Cerebellar cortex (tissue), 1 donor: ENCODE measurements at regions not wholly inside any gene's neighbourhood (a gene's known extent, or its start where the extent isn't known, plus 50 kb on each side); places are given as distances from the start of the nearest gene placed in this dataset.
"Not testable (repeated sequence)": the region's sequence is repeated elsewhere in the genome, so short reads cannot be mapped to it uniquely, and the experiment has no call there.

Experiments used
- DNase-seq: peaks from one replicate; pipeline ENCODE4 v3.0.0-alpha.2; 2015; ENCODE audit warnings: low spot score

DNA sequence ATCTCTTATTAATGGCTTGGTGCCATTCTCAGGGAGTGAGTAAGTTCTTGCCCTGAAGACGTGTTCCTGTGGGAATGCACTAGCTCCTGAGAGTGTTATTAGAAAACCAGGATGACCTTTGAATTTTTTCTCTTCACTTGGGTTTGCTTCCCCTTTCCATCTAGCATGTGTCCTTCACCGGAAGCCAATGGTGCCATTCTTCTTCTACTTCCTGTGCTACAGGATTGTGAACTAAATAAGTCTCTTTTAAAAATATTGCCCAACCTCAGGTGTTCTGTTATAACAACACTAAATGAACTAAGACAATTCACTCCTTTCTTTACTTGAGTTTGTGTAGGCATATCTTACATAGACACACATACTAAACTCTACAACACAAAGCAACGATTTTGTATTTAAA, 447.0 kb downstream of the SOX11 start:
- no peak for DNase-seq

DNA sequence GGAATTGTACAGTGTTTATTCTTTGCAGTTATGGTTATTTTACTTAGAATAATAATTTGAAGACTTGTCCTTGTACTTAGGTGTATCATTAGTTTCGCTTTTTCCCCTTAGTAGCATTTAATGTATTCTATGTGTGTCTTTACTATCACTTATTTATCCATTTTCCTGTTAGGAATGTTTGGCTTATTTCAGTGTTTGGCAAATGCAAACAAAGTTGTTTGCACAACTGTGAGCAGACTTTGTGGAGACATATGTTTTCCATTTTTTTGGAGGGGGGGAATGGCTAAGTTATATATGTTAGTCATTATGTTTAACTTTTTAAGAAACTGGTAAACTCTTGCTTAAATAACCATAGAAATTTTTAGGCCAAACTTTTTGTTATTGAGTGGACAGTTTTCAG, 447.7 kb downstream of the SOX11 start:
- DNase-seq: no peak

DNA sequence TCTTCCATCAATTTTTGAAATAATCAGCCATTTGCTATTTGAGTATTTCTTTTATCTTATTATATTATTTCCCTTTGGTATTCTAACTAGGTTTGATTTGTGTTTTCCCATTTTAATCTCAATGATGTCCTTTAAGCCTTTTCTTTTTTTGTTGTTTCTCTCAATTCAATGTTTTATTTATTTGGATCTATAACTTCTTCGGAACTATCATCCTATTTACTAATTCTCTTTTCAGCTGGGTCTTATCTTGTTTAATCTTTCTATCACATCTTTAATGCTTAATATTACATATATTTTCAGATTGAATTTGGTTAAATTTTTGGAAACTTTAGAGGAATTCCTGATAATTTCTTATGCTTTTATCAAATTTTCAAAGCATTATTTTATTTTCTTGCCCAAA, 448.3 kb downstream of the SOX11 start:
- no peak for DNase-seq

DNA sequence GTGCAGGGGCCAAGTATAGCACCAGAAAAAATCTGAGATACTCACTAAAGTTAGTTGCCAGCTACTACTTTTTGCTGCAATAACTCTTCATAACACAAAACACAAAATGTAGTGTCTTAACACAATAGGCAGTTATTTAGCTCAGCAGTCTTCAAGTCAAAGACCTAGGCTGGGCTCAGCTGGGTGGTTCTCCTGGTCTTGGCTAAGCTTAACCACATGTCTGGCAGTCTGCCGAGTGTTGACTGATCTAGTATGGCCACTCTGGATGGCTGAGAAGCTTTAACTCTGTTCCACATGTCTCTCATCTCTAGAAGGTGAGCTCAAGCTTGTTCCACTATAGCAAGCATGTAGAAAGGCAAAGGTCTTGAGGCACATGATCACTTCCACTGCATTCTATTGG, 451.6 kb downstream of the SOX11 start:
- DNase-seq: no peak

DNA sequence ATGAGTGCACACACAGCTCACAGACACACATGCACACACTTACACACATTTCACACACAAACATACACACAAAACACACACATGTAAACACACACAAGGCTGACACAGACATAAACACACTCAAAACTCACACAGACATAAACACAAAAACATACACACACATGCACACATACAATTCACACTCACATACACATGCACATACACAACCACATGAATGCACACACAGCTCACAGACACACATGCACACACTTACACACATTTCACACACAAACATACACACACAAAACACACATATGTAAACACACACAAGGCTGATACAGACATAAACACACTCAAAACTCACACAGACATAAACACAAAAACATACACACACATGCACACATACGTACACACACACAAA, 455.0 kb downstream of the SOX11 start:
- DNase-seq: not testable (repeated sequence)

DNA sequence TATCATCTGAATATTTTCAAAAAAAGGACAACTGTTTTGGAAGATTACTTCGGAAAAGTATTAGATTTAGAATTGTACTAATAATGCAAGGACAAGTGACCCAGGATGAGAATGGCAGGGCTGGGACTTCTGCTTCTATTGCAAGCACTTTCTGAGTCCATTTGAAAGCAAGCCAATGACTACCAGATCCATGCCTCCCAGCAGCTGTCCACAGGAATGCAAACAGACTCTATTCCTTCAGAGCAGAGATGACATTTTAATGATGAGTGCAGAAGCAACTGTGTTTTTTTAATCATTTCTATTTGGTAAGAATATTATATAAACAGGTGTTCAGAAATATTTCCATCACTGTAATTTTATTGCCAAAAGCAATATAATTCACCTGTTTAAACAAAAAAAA, 456.7 kb downstream of the SOX11 start:
- no peak for DNase-seq

DNA sequence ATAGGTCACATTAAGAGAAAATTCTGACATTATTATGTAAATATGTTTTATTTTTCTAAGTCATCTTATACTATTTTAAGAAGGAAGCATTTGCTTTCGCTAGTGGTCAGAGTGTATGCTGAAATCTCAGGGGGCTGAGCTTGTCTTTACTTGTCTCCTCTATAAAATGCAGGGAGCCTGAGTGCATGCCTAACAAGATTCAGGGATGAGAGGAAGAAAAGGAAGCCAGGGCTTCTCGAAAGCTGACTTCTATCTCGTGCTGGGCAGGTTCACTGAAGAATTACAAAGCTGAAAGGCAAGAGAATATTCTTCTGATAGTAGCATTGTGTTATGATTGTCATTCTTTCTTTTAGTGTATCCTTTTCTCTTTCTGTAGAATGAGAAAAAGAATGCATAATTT, 467.4 kb downstream of the SOX11 start:
- no peak for DNase-seq

DNA sequence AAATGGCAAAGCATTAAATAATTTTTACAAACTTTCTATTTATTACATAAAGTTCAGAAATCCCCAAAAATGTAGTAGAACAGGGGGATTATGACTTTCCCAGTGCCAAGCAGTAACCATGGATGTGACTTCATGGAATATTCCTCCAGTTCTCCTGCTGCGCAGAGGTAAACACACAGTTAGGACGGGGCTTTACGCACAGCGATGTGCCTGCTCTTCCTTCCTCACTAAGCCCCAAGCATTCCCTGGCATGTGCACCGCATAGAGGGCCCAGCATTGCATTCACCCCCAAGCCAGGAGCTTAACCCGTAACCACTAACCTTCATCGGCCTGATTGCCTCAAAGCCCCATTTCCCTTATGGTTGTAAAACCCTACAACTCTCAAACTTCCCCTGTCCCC, 471.7 kb downstream of the SOX11 start:
- no peak for DNase-seq

DNA sequence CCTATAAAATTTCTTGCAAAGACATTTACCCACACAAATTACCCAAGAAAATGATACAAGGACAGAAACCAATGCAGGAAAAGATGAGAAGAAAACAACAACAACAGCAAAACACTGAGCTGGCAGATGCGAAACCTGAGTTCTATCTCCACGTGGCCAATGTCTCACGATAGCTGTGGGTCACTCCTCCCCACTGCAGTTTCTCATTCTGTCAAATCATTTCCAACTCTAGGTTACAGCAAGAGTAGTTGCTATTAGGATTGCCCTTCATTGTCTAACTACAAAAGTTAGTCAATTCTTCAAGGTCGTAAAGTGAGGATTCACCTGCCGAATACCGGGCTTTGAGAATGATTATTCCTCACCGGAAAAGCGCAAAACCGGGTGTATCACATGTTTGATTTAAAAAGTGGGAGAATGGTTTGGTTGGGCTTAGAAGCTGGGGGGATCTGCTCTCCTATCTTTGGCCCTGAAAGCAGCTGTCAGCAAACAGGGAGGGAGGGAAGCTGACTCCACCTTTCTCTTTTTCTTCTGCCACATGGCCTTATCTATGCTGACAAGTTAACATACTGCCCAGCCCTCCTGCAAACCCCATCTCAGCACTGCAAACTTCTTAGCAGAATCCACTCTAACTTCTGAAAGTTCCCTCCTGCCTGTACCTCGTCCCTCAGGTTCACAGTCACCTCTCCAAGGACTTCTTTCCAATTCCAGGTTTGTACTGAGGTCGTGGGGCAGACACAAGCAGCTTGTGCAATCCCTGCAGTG, 473.0 kb downstream of the SOX11 start:
- no peak for DNase-seq

DNA sequence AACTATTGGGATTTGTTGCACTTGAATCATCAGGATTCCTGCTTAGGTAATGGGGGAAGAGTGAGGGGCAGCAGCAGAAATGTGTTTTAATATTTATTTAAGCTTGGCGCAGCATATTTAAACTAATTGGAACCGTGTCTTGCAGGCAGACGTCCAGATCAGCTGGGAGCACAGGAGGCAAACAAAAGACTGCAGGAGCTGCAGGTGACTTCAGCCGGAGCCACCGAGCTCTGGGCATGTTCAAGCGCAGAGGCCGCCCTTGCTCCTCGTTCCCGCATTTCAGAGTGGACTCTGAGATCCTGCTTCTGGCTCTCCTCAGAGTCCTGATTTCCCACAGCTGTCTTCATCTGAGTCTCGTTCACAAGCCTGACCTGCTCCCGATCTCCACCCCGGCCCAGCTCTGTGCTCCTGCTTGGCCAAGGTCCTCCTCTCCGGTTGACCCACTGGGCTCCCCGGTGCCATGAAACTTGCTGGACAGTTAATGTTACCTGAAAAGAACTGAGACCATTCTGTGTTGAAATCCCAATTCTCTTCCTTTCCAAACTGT, 475.5 kb downstream of the SOX11 start:
- DNase-seq: no peak

DNA sequence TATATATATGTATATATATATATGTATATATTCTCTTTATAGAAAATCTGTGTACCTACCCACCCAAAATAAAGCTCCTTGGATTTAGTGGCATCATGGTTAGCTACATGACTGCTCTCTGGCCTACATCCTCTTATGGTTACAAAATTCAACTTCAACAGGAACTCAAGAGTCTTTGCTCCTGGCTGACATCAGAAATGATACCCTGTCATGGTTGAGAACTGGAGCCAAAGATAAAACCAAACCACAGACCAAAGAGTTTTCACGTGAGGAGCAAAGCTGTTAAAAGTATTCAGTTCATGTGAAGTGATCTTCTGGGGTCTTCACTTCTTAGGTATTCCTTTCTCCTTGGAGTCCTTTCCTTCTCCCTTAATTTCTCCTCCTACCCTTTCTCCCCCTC, 476.3 kb downstream of the SOX11 start:
- no peak for DNase-seq

DNA sequence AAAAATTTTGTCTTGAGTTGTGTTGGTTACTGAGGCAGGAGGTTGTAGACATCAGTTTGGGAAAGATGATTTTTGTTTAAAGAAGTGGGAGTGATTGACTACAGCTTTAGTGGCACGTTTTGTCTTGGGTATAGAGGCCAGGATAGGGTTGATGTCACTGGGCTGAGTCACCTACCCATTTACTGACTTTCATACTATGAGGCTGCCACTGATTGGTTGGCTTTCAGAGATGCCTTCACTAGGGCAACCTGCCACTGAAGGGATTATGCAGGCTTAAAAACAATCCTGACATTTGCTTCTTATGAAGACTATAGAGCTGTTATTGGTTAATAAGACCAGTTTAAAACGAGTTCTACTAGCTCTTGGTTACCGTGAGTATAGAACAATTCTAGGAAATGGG, 479.1 kb downstream of the SOX11 start:
- DNase-seq: no peak

DNA sequence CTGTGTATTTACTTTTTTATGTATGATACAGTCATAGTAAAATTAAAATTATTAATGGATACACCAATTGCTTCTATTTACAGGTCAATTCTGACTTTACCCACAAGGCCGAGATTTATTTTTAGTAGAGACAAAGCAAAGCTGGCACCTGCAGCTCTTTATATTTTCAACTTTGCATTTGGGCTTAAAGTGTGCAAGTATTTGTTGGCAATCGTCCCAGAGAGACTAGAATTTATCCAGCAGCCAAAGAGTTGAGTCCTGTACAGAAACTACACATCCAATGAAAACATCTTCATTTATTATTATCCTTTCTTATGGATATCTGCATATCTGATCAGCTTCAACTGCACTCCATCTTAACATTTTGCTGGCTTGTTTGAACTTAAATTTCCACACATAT, 485.6 kb downstream of the SOX11 start:
- DNase-seq: no peak

DNA sequence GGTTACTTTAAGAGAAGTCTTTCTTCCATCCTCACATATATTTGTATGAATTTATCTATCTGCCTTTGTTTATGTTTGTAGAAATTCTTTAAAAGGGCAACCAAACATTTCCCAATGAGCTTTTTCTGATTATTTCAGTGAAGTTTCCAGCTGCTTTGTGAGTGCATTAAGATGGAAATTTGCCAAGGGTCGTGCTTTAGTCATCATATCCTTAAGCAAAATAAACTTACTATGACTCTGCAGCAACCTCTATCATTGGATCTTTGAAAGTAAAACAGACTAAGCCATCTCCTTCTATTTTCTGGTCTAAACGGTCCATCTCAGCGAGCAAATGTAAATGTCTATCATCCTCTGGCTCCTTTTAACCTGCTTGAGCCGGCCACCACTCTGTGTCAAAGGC, 489.3 kb downstream of the SOX11 start:
- DNase-seq: no peak

DNA sequence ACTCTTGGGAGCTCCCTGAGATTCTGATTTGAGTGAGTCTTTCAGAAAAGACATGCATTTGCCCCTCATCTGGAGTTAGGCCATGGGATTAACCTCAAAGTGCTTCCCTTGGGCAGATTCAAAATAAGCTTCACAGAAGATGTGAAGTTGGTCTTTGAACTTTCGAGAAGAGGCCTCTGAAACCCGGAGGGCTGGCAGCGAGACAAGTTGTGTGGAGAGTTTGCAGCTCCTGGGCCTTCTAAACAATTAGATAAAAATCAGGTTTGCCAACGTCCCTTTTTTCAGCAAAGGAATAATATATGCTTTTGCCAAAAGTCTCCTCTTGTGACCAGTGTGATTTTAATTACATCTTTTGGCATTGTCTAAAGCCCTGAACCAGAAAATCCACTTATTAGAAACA, 489.7 kb downstream of the SOX11 start:
- DNase-seq: no peak

DNA sequence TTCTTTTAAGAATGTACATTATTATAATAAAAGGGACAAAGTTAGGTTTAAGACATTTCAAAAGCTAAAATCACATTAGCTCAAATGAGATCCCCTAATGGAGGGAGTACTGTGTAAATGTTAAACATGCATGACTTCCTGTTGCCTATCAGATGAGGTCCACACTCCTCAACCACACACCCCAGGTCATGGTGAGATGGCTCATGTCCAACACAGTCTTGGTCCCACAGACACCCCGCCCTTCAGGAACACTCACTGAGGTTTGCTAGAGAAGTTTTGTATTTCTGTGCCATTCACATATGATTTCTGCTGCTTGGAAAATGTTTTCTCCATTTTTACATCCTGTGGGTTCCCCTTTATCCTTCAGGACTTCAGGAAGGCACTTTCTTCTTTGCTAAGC, 491.0 kb downstream of the SOX11 start:
- no peak for DNase-seq

DNA sequence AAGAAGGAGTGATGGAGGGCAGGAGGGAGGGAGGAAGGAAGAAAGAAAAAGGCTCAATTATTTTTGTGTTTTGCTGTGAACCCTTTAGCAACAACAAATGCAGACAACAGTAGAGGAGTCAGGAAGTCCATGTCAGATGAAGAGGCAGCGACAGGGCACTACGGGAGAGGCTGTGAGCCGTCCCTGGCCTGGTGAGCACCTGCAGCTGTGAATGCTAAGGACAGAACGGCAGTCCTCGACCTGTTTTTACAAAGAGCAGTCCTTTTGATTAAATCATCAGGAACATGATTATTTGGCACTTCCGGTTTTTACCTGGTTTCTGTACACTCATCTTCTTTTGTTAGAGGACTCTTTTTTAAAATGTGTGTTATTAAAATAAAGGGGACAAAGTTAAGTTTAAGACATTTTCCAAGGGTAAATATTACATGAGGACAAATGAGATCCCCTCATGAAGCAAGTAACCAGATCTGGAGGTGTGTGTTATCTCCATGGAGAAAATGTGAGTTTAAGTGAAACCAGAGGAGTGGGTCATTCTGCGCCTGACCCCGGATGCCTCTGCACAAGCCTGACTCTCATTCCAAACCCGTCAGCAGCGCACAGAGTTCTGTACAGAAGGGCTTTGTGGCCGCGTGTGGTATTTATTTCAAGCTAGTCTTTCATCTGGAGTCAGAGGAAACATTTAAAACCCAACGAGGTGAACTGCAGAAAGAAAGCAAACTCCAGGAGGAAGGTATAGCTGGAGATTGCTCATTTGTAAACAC, 492.5 kb downstream of the SOX11 start:
- DNase-seq: no peak

DNA sequence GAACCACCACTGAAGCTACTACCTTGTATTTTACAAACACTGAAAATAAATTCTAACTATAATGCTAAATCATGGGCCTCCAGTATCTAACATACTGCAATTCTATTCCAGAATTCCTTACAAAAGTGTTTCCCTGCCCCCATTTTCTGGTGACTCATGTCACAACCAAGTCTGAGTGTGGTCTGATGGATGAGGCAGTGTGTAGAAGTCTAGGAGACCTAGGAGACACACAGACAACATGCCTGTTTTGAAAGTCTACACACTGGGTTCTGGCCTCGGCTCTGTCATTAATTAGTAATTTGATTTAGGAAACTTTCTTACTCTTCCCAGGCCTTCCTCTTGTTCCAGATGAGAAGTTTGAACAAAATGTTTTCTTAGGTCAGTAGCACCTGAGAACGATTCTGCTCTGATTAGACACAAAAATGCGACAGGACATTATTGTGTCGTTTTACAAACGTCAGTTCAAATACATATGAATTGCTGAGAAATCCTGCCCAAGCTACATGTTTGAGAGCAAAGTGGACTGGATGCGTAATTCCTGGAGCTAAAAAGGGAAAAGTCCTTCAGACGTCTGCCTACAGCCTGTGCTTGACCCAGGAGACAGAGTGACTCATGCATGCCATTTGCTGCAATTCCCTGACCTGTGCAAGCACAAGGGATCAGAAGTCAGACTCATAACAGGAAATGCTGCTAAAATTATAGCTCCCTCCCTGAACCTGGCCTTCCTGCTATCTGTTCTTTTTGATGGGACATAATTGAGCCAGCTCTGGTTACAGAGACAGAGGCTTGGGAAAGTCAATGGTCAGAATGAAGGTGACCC, 494.4 kb downstream of the SOX11 start:
- no peak for DNase-seq

DNA sequence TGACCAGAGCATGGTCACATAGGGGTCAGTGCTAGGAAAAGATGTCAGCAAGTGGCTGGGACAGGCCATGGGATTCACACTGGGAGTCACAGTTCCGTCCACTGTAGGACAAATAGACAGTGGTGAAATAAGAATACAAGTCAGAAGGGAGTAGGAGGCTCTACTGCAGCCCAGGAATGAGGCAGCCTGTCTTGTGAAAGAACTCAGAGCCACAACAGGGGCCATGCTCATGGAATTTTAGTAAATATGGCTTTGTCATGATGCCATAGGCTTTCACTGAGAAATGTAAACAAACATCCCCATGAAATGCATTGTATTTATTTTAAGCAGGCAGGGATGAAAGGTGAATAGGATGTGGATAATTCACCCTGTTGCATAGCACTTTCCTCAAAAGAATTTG, 504.3 kb downstream of the SOX11 start:
- DNase-seq: no peak

DNA sequence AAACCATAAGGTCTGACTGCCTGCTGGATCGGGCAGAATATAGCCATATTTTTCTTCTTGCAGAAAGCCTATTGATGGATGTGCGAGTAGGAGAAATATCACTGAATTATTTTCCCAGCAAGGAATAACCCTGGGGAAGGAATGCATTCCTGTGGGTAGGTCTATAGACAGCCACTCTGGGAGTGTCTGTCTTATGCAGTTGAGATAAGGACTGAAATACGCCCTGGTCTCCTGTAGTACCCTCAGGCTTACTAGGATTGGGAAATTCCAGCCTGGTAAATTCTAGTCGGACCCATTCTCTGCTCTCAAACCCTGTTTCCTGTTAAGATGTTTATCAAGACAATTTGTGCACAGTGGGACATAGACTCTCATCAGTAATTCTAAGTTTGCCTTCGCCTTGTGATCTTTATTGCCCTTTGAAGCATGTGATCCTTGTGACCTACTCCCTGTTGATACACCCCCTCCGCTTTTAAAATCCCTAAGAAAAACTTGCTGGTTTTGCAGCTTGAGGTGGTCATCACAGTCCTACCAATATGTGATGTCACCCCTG, 506.3 kb downstream of the SOX11 start:
- DNase-seq: not testable (repeated sequence)

DNA sequence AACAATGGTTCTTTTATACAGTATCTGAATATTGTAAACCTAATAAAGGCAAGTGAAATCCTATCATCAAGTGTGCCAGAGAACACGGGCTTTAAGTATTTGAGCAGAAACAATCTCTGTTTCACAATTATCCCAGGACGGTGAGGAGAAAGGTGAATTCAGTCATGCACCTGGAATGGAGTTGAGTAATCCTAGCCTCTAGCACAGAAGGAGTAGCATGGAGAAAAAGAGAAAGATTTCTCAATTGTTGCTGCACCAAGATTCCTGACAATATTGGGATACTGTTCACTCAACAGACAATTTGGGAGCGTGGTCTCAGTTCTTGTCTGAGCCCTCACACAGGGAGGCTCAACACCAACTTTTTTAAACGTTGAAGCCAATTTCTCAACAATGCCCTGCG, 510.6 kb downstream of the SOX11 start:
- DNase-seq: no peak

DNA sequence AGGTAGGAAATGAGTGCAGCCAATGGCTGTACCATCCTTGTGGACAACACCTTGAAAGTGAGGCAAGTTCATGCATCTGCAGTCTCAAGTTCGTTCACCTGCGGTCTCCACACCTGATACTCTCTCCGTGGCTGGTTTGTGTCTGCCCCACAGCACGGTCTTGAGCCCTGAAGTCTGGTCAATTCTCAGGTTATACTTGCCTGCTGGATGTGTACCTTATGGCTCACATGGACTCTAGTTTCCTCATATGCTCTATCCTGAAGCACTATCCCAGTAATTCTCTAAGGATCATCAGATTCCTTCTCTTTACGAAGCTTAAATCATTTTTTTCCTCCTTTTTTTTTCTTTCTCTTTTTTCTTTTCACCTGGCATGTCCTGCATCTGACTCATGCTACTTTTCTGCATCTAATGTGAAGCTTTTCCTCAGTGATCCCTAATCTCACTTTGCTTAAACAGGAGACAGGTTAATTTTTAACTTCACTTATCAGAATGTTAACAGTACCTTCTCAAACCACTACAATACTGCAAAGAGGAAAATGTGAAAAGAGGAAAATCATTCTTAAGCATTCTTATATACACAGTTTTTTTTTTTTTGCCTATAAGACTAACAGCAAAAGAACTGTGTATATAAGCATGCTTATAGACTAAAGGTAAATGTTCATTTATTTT, 511.2 kb downstream of the SOX11 start:
- no peak for DNase-seq
